ENCODE measurements at regions not wholly inside any gene's neighbourhood (a gene's known extent, or its start where the extent isn't known, plus 50 kb on each side); places are given as distances from the start of the nearest gene placed in this dataset.

DNA sequence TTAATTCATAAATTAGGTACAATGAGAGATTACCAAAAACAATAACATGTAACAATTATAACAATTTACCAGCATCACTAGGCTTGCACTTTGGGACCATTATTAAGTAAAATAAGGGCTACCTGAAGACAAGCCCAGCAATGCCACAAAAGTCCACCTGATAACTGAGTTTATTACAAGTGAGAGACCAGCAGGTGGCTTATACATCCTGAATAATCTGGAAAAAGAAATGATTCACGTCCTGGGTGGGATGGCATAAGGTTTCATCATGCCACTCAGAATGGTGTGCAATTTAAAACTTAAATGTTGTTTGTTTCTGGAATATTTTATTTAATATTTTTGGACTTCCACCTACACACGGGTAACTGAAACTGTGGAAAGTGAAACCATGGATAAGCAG, 1287.1 kb upstream of the GBE1 start:
- no peak for TF ChIP-seq CTCF (IDR thresholded peaks at IDR 0.05 in 4 of 5, conservative IDR thresholded peaks at IDR 0.05 in 1 of 5)
- TF ChIP-seq POLR2A (IDR thresholded peaks at IDR 0.05): no peak
